HCT116 (cell line): ENCODE measurements at regions not wholly inside any gene's neighbourhood (a gene's known extent, or its start where the extent isn't known, plus 50 kb on each side); places are given as distances from the start of the nearest gene placed in this dataset.

Source experiments
- ATAC-seq: fragments of 200-7000 bp; cut with Tn5 transposase; 2 replicates; pipeline ENCODE4 v1.9.1; 2020; ENCODE audit warnings: mild to moderate bottlenecking, moderate library complexity
- BruUV-seq: library from RNA; stranded (reverse); fragments of 400-500 nt; replicated peaks from 2 replicates; lab custom pipeline; 2021; lab: Mats Ljungman, UMichigan
- CTCF ChIA-PET: fragments of 300-600 bp; sonication (Branson Sonifier 250); formaldehyde crosslinking; loops from one replicate; lab custom pipeline; 2021; ENCODE audit warnings: antibody characterized with exemption; lab: Charles Lee
- POLR2A ChIA-PET: fragments of 300-600, 350-600 bp; sonication (Branson Sonifier 250); formaldehyde crosslinking; loops from one replicate; lab custom pipeline; 2021; ENCODE audit warnings: antibody characterized with exemption; lab: Charles Lee
- RAD21 ChIA-PET, 2 experiments: fragments of 300-600 bp; sonication (Branson Sonifier 250); formaldehyde crosslinking; loops; one replicate each; lab custom pipeline; 2023; ENCODE audit warnings: low total read pairs in 2 of 2; ENCODE audit not compliant: uncharacterized antibody in 2 of 2, unreplicated experiment in 2 of 2, low non-redundant PET in 1 of 2; lab: Charles Lee
- DNase-seq: peaks from one replicate; pipeline ENCODE4 v3.0.0-alpha.2; 2010; ENCODE audit warnings: low read depth, low spot score
- H2AFZ ChIP-seq: fragments of 200-600 bp; shearing (Covaris generic), sonication (generic); 2 replicates; pipeline ENCODE4 v1.6.1; 2017; ENCODE audit warnings: low read depth, mixed run types, mixed read lengths, antibody characterized with exemption, low read length; ENCODE audit not compliant: poor library complexity, severe bottlenecking
- H3K27ac ChIP-seq: 2 replicates; pipeline ENCODE4 v1.5.1; 2012; ENCODE audit warnings: low read depth, low read length
- H3K27me3 ChIP-seq: fragments of 200-600 bp; sonication (generic); 2 replicates; pipeline ENCODE4 v1.6.1; 2016; ENCODE audit warnings: mixed run types, low read length, mixed read lengths; ENCODE audit not compliant: insufficient read depth
- H3K36me3 ChIP-seq, 2 experiments: fragments of 200-500 bp in 1 of 2; fragments of 200-600 bp in 1 of 2; sonication (Bioruptor generic) in 1 of 2; sonication (generic) in 1 of 2; 2 replicates each; pipeline versions ENCODE4 v1.5.1 to v1.6.1; 2014 to 2016; ENCODE audit warnings: low read length in 2 of 2, inconsistent platforms in 1 of 2, mixed read lengths in 1 of 2, mixed run types in 1 of 2; ENCODE audit not compliant: insufficient read depth in 2 of 2, control insufficient read depth in 1 of 2
- H3K4me1 ChIP-seq, 2 experiments: fragments of 200-600 bp in 1 of 2; sonication (generic) in 1 of 2; 2 replicates each; pipeline versions ENCODE4 v1.5.1 to v1.6.1; 2012 to 2017; ENCODE audit warnings: low read length in 2 of 2, inconsistent platforms in 1 of 2, mild to moderate bottlenecking in 1 of 2, mixed read lengths in 1 of 2, mixed run types in 1 of 2, moderate library complexity in 1 of 2; ENCODE audit not compliant: insufficient read depth in 2 of 2, control insufficient read depth in 1 of 2
- H3K4me2 ChIP-seq: fragments of 200-600 bp; sonication (generic); 2 replicates; pipeline ENCODE4 v1.6.1; 2017; ENCODE audit warnings: mixed run types, low read length, mixed read lengths
- H3K4me3 ChIP-seq, 2 experiments: fragments of 200-600 bp in 1 of 2; sonication (generic) in 1 of 2; replicated peaks in 1 of 2; 2 replicates each; pipeline ENCODE4 v1.5.1; 2011 to 2016; ENCODE audit warnings: low read length in 2 of 2, control low read depth in 1 of 2, low read depth in 1 of 2, mild to moderate bottlenecking in 1 of 2, mixed read lengths in 1 of 2, mixed run types in 1 of 2
- H3K79me2 ChIP-seq: fragments of 200-600 bp; sonication (generic); 2 replicates; pipeline ENCODE4 v1.6.1; 2017; ENCODE audit warnings: mild to moderate bottlenecking, mixed run types, low read length, moderate library complexity, mixed read lengths; ENCODE audit not compliant: insufficient read depth
- H3K9ac ChIP-seq: fragments of 200-600 bp; sonication (generic); 2 replicates; pipeline ENCODE4 v1.6.1; 2016; ENCODE audit warnings: low read length, mixed read lengths
- H3K9me2 ChIP-seq: fragments of 200-600 bp; sonication (generic), shearing (Covaris generic); 2 replicates; pipeline ENCODE4 v1.6.1; 2017; ENCODE audit warnings: mixed run types, mild to moderate bottlenecking, moderate library complexity; ENCODE audit not compliant: insufficient read depth
- H3K9me3 ChIP-seq, 2 experiments: fragments of 200-500 bp in 1 of 2; fragments of 200-600 bp in 1 of 2; sonication (Bioruptor generic) in 1 of 2; sonication (generic) in 1 of 2; 2 replicates each; pipeline ENCODE4 v1.6.1; 2014 to 2017; ENCODE audit warnings: low read length in 2 of 2, mixed read lengths in 2 of 2, inconsistent platforms in 1 of 2, low read depth in 1 of 2, mild to moderate bottlenecking in 1 of 2, mixed run types in 1 of 2, moderate library complexity in 1 of 2; ENCODE audit not compliant: control insufficient read depth in 1 of 2, insufficient read depth in 1 of 2
- H4K20me1 ChIP-seq: fragments of 200-600 bp; sonication (generic), shearing (Covaris generic); 2 replicates; pipeline ENCODE4 v1.6.1; 2017; ENCODE audit warnings: mixed run types, mild to moderate bottlenecking, moderate library complexity; ENCODE audit not compliant: insufficient read depth
- ATF3 ChIP-seq: IDR thresholded peaks from 2 replicates; pipeline ENCODE4 v1.6.1; 2012
- CEBPB ChIP-seq: IDR thresholded peaks from 2 replicates; pipeline ENCODE4 v1.6.1; 2012; ENCODE audit warnings: low read depth
- FOSL1 ChIP-seq: IDR thresholded peaks from 2 replicates; pipeline ENCODE4 v1.6.1; 2012; ENCODE audit warnings: low read depth
- TCF7L2 ChIP-seq: IDR thresholded peaks from 2 replicates; pipeline ENCODE4 v1.7.0; 2011; ENCODE audit warnings: borderline replicate concordance, inconsistent platforms; ENCODE audit not compliant: insufficient read depth, insufficient read length; ENCODE audit errors: extremely low read depth
- YY1 ChIP-seq: IDR thresholded peaks from 2 replicates; pipeline ENCODE4 v1.6.1; 2011; ENCODE audit warnings: low read length, low read depth, moderate library complexity, mild to moderate bottlenecking; ENCODE audit not compliant: insufficient replicate concordance; ENCODE audit errors: extremely low read depth
- intact Hi-C: fragments of 100-400 bp; cut with micrococcal nuclease; formaldehyde crosslinking; loops from 2 replicates; pipeline ENCODE4 v1.10.0; 2022
- TF ChIP-seq, protein P1 (sequence below): IDR thresholded peaks from 2 replicates; pipeline ENCODE4 v1.6.1; 2012
- TF ChIP-seq, protein P2 (sequence below), 3 experiments: fragments of 200-600 bp in 1 of 3; sonication (generic) in 1 of 3; IDR thresholded peaks in 2 of 3; conservative IDR thresholded peaks in 1 of 3; 2 replicates each; pipeline ENCODE4 v1.5.1; 2012 to 2017; ENCODE audit warnings: low read depth in 2 of 3, low read length in 2 of 3, antibody characterized with exemption in 1 of 3, borderline replicate concordance in 1 of 3, control low read depth in 1 of 3, mild to moderate bottlenecking in 1 of 3, mixed read lengths in 1 of 3, mixed run types in 1 of 3, moderate library complexity in 1 of 3; ENCODE audit not compliant: insufficient read depth in 1 of 3

DNA sequence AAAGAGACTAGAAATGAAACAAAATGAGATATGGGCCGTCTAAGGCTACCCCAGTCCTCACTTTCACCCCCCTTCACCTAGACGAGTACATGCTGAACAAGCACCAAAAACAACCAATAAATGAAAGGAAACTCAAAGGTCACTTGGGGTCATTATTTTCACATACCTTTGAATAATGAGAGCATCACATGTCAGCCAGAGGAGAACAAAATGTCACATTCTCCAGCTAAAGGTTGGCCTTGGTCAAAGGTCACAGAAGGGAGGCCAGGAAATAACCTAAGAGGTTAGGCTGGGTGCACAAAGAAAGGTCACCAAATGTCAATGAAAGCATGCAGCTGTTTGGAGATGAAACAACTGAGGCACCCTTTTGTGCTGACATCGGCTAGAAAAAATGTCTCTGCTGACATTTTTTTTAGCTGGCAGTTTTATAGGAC, 288.7 kb upstream of the USP25 start (continued):
- TF ChIP-seq YY1 (no peak), FOSL1 (no peak), CEBPB (no peak), TCF7L2 (no peak), ATF3 (no peak)
- TF ChIP-seq, protein P1, sequence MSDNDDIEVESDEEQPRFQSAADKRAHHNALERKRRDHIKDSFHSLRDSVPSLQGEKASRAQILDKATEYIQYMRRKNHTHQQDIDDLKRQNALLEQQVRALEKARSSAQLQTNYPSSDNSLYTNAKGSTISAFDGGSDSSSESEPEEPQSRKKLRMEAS: no peak
- TF ChIP-seq, protein P2, sequence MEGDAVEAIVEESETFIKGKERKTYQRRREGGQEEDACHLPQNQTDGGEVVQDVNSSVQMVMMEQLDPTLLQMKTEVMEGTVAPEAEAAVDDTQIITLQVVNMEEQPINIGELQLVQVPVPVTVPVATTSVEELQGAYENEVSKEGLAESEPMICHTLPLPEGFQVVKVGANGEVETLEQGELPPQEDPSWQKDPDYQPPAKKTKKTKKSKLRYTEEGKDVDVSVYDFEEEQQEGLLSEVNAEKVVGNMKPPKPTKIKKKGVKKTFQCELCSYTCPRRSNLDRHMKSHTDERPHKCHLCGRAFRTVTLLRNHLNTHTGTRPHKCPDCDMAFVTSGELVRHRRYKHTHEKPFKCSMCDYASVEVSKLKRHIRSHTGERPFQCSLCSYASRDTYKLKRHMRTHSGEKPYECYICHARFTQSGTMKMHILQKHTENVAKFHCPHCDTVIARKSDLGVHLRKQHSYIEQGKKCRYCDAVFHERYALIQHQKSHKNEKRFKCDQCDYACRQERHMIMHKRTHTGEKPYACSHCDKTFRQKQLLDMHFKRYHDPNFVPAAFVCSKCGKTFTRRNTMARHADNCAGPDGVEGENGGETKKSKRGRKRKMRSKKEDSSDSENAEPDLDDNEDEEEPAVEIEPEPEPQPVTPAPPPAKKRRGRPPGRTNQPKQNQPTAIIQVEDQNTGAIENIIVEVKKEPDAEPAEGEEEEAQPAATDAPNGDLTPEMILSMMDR (IDR thresholded peaks at IDR 0.05 in 2 of 3, conservative IDR thresholded peaks at IDR 0.05 in 1 of 3; ENCODE audit: borderline replicate concordance in 1 of 3, insufficient read depth in 1 of 3, low read depth in 2 of 3, low read length in 2 of 3): no peak

GRCh38 chr21:15441992-15442391, 287.8 kb upstream of the USP25 start:
- ATAC-seq (no peak), DNase-seq (no peak)
- no peaks in the 10 kb centered on the region for H4K20me1 ChIP-seq
- H3K27ac ChIP-seq: no peak overlapping the region
- H3K4me2 ChIP-seq: no peak overlapping the region
- RAD21 ChIA-PET: no interaction called here
- H3K9me3 ChIP-seq: no peaks in the 10 kb centered on the region
- TF ChIP-seq, protein P1: no peak
- CTCF ChIA-PET: no interaction called here
- H3K9ac ChIP-seq: no peak overlapping the region
- H3K79me2 ChIP-seq: no peaks in the 10 kb centered on the region
- H3K4me3 ChIP-seq: no peak overlapping the region
- H3K27me3 ChIP-seq: no peaks in the 10 kb centered on the region
- H2AFZ ChIP-seq: no peak overlapping the region
- intact Hi-C loops: no loop called here
- POLR2A ChIA-PET: no interaction called here
- no TSS peak for BruUV-seq
- H3K4me1 ChIP-seq: no peaks in the 10 kb centered on the region
- no peaks in the 10 kb centered on the region for H3K36me3 ChIP-seq
- H3K9me2 ChIP-seq: no peaks in the 10 kb centered on the region
